ENCODE measurements at regions not wholly inside any gene's neighbourhood (a gene's known extent, or its start where the extent isn't known, plus 50 kb on each side); places are given as distances from the start of the nearest gene placed in this dataset.

- no peak for TF ChIP-seq CTCF (IDR thresholded peaks at IDR 0.05)
- TF ChIP-seq POLR2A (IDR thresholded peaks at IDR 0.05) = no peak
These were observed 134.0 kb upstream of the PJA1 start for GRCh38 chrX:69299285-69299684.
